ENCODE measurements at regions not wholly inside any gene's neighbourhood (a gene's known extent, or its start where the extent isn't known, plus 50 kb on each side); places are given as distances from the start of the nearest gene placed in this dataset.

DNA sequence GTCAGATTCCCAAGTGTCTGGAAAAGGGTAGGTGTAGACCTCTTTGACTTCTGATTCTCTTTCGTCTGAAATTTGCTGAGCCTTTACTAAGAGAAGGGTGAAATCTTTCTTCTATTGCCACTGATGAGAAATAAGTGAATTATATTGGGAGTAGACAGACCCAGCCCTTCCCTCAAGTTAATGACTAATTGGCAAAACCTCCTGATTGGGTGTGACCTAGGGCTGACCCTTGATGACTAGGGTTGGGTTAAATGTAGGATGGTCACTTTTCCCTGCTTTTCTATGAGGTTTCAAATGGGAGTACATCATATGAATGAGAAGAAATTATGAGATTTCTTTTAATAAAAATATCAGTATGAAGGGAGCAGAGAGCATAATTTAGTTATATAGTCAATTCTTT is 73.4 kb upstream of the C5orf46 start:
- TF ChIP-seq SUZ12 (IDR thresholded peaks at IDR 0.05; ENCODE audit: extremely low read depth, insufficient read depth, insufficient read length) (no peak), ZNF274 (IDR thresholded peaks at IDR 0.05; ENCODE audit: low read depth, low read length) (no peak)
